Cardiac septum (tissue), 1 donor: ENCODE measurements at regions not wholly inside any gene's neighbourhood (a gene's known extent, or its start where the extent isn't known, plus 50 kb on each side); places are given as distances from the start of the nearest gene placed in this dataset.

Source experiments
- DNase-seq: peaks from one replicate; pipeline ENCODE4 v3.0.0-alpha.2; 2020; ENCODE audit warnings: low spot score
- intact Hi-C: fragments of 100-400 bp; cut with DNase I; formaldehyde crosslinking; loops from one replicate; pipeline ENCODE4 v1.14.0; 2022
- donor health status: DM: no; HTN: no; CAD: no.

DNA sequence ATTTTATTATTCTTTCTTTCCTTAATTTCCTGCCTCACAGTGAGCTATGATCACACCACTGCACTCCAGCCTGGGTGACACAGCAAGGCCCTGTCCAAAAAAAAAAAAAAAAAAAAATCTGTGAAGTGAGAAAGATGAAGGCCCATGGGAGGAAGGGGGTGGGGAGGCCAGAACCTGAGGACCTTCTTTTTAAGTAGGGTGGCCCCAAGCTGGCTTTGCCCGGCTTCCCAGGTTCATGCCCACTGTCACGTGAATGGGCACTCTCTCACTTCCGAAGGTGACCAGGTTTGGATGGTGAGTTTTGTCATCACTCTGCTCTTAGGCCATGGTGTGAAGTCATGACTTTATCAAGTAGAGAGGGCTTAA is 82.3 kb downstream of the TNFAIP2 start:
- DNase-seq = no peak
- intact Hi-C loops = no loop called here

DNA sequence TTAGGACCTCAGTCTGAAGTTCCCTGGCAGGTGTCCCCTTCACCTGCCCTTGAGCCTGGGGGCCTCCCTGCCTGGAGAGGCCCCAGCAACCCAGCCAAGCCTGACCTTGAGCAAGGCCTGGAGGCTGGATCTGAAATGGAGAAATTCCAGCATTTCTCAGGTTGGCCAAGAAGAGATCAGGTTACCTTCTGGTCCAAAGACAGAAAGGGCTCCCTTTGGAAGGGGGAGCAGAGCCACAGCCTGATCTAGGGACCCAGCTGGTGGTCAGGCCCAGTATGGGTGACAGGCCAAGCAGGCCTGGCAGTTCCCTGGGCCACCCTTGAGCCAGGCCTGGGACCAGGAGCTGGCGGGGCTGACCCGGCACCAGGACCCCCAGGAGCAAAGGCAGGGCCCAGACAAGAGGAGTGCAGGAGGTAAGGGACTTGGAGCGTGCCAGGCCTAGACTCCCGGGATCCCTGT is 82.8 kb downstream of the TNFAIP2 start:
- DNase-seq = no peak
- intact Hi-C loops = no loop called here

DNA sequence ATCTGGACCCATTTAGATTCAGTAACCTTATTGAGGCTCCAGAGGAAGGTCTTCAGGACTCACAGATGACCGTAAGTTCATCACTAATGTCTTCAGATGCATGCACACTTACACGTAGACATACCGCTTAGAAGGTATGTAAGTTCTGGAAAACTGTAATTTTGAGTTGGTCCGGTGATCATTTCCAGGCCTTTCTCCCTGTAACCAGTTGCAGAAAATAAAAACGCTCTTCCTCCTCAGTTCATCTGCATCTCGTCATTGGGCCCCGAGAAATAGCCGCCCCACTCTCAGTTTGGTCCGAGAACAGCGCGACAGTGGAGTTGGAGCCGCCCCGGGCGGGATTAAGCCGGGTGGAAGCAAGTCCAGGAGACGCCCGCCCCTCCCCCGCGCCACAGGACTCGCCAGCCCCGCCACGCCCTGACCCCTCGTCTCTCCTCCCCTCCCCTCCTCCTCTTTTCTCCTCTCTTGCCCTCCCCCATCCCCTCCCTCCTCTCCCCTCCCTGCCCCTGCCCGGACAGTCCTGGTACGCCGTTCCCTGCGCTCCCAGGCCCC is 83.7 kb downstream of the TNFAIP2 start:
- intact Hi-C loops = no loop called here
- DNase-seq = peak; percentile 82

DNA sequence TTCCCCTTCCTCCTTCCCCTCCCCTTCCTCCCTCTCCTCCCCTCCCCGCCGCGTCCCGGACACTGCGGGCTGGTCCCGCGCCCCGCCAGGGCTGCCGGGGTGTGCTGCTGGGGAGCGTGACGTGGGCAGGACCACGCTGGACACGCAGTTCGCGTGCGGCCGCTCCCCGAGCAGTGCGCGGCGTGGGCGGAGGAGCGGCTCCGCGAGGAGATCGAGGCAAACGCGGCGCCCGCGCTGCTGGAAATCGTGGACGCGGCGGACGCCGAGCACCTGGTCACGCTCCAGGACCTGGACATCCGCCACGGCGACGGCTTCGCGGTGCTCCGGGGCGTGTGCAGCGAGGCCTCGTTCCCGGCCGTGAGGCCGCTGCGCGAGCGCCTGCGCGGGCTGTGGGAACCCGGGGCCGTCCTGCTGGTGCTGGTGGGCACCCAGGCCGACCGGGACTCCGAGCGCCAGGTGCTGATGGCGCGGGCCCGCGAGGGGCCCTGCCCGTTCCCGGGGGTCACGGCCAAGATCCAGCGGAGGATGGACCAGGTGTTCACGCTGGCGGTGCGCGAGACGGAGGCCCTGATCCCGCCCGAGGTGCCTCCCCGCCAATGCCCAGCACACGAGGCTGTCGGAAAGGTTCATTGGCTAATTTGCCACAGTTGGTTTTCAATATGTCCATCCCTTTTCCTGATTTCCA is 84.3 kb downstream of the TNFAIP2 start:
- intact Hi-C loops = no loop called here
- DNase-seq = no peak

DNA sequence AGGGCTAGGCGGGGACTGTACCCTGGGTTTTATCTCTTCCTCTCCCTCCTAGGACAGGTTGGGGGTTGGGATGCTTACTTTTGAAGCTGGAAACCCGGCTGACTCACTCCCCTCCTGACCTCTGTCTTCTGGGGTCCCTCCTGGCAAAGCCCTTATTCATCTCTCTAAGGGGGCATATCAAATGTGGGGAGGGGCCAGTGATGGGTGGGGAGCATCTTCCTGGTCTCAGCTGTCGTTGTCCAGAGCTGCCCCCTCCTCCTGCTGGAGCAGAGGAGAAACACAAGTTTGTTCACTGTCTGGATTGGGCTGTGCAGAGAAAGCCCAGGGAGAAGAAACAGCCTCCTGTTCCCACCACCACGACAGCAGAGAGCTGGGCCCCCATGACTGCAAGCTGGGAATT is 85.8 kb downstream of the TNFAIP2 start:
- intact Hi-C loops = no loop called here
- DNase-seq = no peak

DNA sequence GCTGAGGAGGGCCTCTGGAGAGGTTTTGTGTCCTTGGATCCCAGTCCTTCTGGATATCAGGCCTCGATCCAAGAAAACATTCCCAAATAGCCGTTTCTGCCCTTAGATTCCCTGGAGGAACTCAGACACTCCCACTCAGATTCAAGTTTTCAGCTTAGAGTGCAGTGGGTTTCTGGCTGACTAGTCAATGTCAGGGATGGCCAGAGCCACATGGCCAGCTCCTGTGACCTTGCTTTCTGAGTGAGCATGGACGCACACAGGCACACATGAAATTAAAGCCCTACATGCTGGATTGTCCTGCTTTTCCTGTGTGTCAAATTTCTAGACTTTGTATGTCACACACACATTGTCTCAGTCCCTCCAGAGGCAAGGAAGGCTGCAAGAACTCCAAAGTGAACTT is 86.2 kb downstream of the TNFAIP2 start:
- no peak for DNase-seq
- intact Hi-C loops = no loop called here

DNA sequence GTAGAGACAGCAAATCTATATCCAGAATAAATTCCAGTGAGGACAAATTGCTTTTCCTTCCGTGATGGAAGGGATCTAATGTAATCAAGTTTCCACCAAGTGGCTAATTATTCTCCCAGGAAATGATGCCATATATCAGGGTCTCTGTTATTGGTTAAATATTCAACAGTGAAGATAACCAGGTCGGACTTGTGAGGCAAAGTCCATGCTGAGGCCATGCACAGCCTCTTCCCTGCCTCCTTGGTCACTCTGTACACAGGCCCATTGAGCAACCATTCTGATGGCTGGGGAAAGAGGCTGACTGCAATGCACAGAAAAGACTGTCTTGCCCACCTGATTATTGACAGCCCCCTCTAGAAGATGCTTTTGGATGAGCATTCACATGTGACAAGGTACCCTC is 90.1 kb downstream of the TNFAIP2 start:
- DNase-seq = no peak
- intact Hi-C loops = no loop called here

DNA sequence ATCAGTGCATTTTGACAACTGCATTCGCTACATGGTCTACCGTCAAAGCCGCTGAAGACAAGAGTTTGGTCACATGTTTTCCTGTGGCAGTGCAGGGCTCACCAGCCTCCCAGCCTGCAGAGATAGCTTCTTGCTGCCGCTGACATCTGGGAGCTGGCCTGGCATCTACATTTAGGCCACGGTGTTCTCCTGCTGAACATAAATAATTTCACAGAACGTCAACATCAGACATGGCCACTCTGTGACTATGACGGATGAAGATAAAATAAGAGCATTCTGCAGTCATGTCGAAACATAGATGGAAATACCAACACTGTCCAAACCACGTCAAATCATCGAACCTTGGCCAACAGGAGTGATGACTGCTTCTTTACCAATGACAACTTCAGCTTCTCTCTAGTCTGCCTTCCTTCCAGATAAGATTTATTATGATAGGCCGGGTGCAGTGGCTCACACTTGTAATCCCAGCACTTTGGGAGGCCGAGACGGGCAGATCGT is 91.2 kb downstream of the TNFAIP2 start:
- intact Hi-C loops = no loop called here
- no peak for DNase-seq

DNA sequence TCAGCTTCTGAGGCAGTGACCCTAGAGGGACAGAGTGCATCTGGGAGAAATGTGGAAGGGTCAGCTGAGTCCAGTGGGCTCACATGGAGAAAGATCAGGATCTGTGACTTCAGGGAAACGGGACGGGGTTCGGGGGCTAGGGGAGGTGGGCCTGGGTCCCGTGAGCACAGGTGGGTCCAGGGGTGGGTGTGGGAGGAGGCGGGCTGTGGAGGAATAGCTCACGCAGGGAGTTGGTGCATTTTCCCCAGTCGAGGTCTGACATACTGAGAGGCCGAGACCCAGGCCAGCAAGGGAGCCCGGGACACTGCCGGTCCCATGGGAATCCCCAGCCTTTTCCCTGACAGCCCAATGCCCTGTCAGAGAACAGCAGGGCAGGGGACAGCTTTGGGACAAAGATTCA is 93.1 kb downstream of the TNFAIP2 start:
- intact Hi-C loops = no loop called here
- no peak for DNase-seq

DNA sequence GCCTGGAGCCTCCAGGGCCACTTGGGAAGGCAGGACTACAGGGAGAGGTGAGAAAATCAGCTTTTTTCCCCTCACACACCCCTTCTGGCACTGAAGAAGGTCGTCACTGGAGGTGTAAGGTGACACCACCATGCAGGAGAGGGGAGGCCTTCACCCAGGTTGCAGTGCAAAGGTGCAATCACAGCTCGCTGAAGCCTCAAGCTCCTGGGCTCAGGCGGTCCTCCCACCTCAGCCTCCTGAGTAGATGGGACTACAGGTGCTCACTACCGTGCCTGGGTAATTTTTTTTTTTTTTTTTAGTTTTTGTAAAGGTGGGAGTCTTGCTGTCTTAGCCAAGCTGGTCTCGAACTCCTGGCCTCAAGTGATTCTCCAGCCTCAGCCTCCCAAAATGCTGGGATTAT is 93.6 kb downstream of the TNFAIP2 start:
- intact Hi-C loops = no loop called here
- DNase-seq = no peak

DNA sequence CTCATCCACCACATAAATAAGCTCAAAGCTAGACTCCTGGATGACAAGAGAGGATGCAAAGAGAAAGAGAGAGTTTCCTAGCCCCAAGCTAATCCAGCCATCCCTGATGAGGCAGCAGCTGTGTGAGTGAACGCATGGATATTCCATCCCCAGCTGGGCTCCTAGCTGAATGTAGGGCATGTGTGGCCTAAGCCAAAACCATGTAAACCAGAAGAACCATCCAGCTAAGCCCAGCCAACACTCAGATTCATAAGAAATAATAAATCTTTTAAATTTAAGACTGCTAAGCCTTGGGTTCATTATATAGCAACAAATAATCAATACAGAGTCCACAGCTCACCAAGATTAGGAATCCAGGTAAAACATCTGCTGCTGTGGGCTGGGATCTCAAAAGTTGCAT is 94.3 kb downstream of the TNFAIP2 start:
- no peak for DNase-seq
- intact Hi-C loops = no loop called here

DNA sequence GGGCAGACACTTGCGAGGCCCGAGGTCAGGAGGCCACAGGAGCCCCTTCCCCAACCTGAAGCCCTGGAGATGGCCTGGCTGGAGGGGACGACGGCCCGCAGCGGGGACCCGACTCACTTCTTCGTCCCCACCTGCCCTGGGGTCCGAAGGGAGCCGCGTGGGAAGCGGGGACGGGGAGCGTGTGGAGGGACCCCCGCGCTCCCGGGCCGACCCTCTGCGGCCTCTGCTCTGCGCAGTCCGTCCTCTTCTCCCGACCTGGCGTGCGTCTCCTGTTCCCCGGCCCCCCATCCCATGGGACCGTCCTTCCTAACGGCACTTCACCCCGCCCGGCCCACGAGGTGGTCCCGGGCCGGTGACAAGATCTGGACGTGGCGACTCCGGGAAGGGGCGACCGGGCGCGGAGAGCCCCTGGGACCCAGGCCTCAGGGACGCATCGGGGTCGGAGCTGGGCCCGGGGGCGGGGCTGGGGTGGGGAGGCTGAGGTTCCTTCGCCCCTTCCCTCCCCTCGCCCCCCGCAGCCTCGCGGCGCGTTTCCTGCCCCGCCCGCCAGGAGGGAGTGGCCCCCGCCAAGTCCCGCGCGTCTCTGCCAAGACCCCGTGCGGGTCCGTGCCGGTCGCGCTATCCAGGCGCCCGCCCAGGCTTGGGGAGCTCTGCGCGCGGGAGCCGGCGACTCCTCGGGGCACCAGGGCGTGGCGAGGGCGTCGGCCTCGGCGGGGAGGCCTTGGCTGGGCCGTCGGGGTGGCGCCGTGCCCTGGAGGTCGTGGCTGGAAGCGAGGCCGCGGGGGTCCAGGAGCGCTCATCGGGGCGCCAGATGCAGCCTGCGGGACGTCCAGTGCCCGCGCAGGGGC is 97.1 kb downstream of the TNFAIP2 start:
- intact Hi-C loops = no loop called here
- no peak for DNase-seq

DNA sequence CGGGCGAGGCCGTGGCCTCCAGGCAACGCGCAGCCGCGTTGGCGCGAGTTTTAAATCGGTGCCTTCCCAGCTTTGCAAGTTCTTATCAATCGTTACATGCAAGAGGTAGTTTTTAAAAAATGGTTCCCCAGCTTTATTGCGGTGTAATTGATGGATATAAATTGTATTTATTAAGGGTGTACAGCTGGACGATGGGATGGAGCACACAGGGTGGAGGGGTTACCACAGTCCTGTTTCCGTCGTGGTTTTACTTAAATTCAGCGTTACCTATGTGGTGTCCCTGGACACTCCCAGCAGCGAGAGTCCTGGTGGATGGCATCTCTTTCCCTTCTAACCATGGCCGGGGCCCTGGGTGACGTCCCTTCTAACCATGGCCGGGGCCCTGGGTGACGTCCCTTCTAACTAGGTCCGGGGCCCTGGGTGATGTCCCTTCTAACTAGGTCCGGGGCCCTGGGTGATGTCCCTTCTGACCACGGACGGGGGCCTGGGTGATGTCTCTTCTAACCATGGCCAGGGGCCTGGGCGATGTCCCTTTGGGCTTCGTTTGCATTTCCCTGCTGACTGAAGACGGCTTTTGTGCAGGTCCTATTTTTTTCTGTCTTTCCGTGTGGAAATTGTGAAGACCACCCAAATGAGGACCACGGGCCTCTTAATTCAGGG is 97.9 kb downstream of the TNFAIP2 start:
- intact Hi-C loops = no loop called here
- DNase-seq = no peak

DNA sequence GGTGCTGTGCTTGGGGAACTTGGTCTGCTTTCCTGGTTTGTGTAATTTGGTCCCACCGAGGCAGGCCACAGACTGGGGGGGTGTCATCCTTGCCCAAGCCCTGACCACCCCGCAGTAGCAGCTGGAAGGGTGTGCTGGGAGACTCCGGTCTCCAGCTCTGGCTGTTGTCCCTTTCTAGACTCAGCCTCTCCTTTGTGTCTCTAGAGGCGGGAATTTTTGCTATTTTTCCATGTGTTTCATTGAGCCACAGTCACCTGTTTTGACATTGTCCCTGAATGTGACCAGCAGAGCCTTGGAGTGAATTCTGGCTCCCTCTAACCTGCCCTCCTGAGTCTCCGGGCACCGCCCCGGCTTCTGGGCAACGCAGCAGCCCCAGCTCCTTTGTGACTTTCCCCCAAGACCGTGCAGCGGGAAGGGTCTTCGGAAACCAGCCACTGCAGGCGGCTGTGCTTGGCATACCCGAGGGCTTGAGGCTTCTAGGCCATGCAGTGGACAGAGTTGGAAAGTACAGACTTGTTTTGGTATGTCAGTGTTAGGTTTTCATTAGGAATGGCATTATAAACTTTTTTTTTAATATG is 98.6 kb downstream of the TNFAIP2 start:
- no peak for DNase-seq
- intact Hi-C loops = no loop called here

DNA sequence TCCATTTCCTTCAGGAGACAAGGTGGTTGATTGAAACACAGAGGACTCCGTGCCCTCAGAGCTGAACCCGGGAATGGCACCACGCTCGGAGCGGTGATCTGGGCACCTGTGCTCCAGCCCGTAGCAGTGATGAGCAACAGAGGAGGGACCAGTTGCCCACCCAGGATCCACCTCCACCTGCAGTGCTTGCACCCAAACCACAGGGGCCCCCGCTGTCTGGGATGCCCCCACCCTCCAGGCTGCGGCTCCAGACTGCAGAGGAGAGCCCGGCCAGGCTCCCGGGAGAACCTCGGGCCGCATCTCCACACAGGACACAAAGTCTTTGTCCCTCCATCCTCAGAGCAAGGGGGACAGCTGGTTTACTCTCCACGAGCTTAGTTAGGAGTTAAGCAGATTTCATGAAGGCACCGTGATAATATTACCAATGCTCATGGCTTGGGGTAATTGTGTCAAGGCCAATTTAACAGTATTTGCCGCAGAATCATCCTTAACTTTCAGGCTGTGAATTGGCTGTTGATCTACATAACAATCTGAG is 100.6 kb downstream of the TNFAIP2 start:
- no peak for DNase-seq
- intact Hi-C loops = no loop called here

DNA sequence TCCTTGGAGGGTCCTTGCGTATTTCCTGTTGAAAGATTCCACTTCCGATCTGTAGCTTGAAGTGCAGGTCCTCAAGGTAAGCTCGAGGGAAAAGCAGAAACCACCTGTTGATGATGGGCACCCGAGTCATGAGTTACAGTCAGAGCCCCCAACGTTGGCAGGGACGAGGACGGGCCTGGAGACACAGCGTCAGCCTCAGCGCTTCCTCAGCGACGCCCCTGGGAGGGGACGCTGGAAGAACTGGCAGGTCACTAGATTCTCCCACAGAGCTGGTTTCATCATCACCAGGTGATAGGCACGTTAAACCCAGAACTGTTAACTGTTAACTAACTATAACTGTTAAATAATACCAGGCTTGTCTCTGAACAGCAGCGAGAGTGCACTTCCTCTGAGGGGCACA is 101.8 kb downstream of the TNFAIP2 start:
- no peak for DNase-seq
- intact Hi-C loops = no loop called here

DNA sequence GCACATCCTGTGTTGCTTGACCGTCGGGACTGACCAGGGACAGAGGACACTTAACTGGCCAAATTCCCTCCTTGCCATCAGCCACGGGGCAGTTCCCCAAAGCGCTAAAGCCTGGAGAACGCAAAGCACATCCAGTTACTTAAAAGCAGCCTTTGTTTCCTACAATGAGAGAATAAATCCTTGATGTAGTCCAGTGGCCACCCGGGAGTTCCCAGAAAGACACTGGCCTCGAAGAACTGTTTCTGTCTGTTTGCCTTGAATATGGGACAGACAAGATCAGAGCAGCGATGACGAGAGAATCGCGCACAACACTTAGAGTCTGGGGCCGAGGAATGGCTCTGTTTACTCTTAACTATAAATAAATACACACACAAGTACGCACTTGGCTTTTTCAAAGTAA is 102.2 kb downstream of the TNFAIP2 start:
- intact Hi-C loops = no loop called here
- no peak for DNase-seq

DNA sequence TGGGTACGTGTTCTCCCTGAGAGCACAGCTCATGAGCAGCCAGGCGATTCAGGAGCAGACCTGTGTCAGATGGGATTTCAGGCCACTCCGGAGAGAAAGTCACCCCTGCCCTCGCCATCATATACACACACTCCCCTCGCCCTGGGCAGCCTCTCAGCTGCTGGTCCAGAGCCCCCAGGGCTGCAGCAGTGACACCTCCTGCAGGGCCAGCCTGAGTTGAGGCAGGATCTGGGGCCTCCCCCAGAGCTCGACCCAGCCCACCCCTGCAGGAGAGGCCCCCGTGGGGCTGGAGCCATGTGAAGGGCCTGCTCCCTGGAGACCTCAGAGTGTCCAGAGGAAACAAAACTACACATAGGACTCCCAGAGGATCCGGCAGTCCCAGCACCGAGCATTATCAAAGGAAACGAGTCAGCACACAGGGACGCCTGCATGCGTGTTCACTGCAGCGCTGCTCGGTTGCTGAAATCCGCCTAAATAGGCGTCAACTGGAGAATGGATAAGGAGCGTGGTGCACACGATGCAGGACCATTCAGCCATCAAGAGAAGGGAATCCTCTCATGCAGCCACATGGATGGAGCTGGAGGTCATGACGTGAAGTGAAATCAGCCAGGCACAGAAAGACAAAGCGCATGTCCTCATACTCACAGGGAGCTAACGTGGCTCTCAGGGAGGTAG is 104.0 kb downstream of the TNFAIP2 start:
- intact Hi-C loops = no loop called here
- DNase-seq = no peak

DNA sequence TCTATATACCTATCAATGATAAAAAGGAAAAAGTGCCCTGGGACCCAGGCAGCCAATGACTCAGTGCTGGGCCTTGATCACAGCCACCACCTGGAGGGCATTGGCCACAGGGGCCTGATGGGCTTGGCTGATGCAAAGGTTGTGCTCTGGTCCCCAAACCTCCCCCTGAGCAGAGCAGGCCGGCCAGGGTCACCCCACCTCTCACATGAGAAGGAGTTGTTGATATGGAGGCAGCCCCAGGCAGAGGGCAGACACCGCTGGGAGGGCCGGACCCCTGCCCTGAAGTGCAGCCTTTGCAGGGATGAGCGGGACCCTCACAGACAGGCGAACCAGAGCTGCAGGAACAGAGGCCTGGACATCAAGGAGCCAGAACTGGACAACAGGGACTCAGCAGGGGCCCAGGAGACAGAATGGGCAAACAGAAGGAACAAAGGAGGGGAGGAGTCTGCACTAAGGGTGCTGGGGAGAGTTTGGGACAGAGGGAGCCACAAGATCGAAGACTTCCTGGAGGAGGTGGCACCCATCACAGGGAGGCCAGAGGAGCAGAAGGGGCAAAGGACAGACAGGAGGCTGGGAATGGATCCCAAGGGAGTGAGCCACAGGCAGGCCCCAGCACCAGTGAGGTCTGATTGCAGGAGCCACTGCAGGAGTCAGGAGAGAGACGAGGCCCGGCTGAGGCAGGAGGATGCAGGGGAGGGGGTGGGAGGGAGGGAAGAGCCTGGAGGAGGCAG is 105.0 kb downstream of the TNFAIP2 start:
- intact Hi-C loops = no loop called here
- DNase-seq = no peak
